GM21381 (cell line): ENCODE measurements at regions not wholly inside any gene's neighbourhood (a gene's known extent, or its start where the extent isn't known, plus 50 kb on each side); places are given as distances from the start of the nearest gene placed in this dataset.
"Not testable (repeated sequence)": the region's sequence is repeated elsewhere in the genome, so short reads cannot be mapped to it uniquely, and the experiment has no call there.

ENCODE experiments used
- ATAC-seq: cut with Tn5 transposase; IDR thresholded peaks from one replicate; pipeline ENCODE4 v1.9.1; 2021; ENCODE audit warnings: mild to moderate bottlenecking, moderate library complexity; ENCODE audit not compliant: unreplicated experiment

DNA sequence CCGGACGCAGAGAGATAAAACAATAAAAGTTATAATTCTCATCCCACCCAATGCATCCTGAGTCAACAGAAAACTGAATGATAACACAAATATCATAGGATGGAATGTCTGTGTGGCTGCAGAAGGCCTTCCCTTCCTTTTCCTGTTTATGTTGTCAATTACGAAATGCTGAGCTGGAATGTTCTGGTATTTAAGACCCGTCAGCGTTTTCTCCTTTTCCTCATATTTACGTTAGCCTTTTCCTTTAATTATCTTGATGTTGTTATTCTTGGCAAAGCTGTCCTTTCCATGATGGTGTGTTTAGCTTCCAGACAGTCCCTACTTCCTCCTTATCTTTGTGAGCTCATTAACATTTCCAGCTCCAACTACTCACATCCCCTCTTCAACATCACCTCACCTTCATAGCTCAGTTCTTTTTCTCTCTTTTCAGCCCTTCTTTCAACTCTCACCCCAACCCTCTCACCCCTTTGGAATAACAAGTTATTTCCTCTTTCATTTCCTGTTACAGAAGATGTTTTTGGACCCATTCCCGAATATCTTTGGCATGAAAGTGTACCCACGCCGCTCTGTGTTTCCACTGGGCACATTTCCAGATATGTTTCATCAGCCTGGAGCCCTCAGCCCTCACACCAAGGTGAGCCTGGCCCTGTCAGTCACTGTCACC lies 221.6 kb downstream of the NR2F1-AS1 start:
- no peak for ATAC-seq

GRCh38 chr5:93358176-93358575 lies 222.8 kb downstream of the NR2F1-AS1 start:
- no peak for ATAC-seq

GRCh38 chr5:93357686-93358085 lies 223.3 kb downstream of the NR2F1-AS1 start:
- no peak for ATAC-seq

DNA sequence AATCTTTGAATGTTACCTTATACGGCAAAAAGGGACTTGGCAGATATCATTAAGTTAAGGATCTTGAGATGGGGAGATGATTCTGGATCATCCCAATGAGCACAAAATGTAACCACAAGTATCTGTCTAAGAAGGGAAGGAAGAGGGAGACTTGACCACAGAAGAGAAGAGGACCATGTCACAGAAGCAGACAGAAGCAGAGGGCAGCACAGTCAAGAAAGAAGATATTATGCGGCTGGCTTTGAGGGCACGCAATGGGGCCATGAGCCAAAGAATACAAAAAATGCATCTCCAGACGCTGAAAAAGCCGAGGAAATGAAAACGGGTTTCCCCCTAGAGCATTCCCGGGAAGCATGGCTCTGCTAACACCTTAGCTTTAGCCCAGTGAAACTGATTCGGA lies 225.3 kb downstream of the NR2F1-AS1 start:
- no peak for ATAC-seq

- no peak for ATAC-seq
These were observed 228.8 kb downstream of the NR2F1-AS1 start for GRCh38 chr5:93352186-93352585.

DNA sequence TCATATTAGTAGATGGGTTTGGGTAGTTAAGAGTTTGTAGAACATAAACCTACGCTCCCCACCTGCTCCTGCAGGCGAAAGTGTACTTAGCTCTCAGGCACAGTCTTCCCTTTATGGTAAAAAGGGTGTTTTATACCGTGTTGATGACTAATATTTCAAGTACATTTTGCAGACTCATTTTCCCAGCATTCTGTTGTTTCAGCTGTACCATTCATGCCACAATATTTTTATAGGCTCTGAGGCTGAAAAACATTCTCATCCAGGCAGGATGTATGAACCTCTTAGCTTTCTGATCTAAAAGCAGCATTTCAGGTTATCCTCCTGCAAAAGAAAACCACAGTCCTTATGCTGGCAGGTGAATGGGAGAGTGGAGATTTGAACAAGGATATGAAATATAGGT lies 231.4 kb downstream of the NR2F1-AS1 start:
- ATAC-seq: no peak

GRCh38 chr5:93348231-93348630 lies 232.8 kb downstream of the NR2F1-AS1 start:
- no peak for ATAC-seq

- not testable (repeated sequence) for ATAC-seq
These were observed 234.2 kb downstream of the NR2F1-AS1 start for GRCh38 chr5:93346850-93347249.

DNA sequence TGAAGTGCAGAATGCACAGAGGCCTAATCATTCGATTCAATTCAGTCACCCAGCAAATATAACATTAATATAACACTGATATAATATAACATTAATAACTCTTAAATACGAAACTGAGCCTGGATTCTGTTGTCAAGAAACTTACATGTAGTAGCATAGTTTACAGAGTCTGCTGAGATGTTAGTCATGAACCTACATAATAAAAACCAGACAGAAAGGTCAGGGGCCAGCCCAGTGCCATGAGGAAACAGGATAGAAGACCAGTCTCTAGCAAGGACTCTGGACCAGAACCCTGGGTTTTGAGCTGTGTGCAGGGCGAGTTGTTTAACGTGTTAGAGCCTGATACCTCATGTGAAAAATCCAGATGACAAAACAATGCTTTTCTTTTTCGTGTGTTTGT lies 234.7 kb downstream of the NR2F1-AS1 start:
- ATAC-seq: no peak

DNA sequence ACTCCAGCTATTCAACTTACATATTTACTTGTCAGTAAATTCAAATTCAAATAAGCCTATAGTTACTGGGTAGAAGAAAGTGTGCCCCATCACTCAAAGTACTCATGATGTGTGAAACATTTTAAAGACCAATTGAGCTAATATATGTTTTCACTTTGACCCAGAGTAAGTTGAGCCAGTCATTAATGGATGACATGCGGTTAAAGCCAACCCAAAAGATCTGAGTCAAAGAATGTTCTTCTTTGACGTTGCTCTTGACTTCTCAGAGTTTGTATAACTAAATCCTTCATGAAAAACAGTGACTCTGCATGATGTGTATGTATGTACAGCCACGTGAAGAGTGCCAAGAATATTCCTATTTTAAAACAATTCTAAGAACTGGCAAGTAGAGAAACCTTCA lies 237.4 kb downstream of the NR2F1-AS1 start:
- ATAC-seq: peak; percentile 63

GRCh38 chr5:93342563-93343061 lies 238.4 kb downstream of the NR2F1-AS1 start:
- ATAC-seq: no peak

DNA sequence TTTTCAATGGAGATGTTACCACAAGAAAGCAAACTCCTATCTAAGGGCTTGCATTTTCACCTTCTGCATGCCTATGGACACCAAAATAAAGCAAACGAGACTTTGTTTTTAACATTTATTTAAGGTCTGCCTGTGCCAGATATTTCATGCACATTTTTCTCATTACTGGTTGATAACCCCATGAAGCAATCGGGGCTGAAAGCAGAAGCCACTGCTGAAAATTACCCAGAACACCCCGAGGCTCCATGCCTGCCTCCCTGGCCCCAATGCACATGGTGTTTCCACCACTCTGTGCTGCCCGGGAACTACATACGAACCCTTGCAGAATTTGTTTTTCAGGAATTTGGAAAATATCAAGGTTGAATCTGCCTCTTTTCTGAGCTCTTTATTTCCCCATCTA lies 240.1 kb downstream of the NR2F1-AS1 start:
- no peak for ATAC-seq

- ATAC-seq: no peak
These were observed 243.9 kb downstream of the NR2F1-AS1 start for GRCh38 chr5:93337138-93337537.

- ATAC-seq: no peak
These were observed 244.5 kb downstream of the NR2F1-AS1 start for GRCh38 chr5:93336330-93337110.

GRCh38 chr5:93331863-93332262 lies 249.2 kb downstream of the NR2F1-AS1 start:
- ATAC-seq: no peak

DNA sequence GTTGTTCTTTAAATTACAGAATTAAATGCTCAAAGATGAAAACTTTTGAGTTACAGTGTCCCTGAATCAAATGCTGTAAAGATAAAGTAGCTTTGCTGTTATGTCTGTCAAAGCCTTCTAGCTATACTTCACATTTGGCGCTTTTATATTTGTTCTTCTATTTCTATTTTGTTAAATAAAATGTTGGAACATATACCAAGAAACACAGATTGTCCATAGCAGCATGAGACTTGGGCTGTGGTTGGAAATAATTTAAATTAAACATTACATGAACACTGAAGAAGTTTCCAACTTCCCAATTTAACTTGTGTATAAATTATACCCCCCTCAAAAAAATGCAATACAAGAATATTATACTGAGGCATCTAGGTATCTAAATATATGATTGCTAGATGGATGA lies 249.8 kb downstream of the NR2F1-AS1 start:
- ATAC-seq: no peak

DNA sequence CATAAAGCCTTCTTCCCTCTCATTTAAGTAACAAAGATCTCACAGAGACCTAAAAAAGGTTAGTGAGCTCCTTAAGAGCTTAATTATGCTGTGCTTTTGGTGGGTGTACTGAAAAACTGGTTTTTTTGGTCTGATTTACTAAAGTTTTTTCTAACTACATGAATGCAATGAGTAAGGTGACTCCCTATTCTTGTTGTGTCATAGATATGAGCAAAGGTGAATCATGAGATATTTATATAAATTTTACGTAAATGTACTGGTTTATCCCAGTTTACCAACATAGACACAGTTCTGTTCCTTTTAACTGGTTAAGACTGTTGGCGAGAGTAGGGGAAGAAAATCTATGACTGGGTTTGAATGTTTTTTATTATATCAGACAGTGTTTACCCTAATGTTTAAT lies 250.5 kb downstream of the NR2F1-AS1 start:
- no peak for ATAC-seq

- ATAC-seq: no peak
These were observed 251.3 kb downstream of the NR2F1-AS1 start for GRCh38 chr5:93329756-93330155.

- no peak for ATAC-seq
These were observed 252.2 kb downstream of the NR2F1-AS1 start for GRCh38 chr5:93328833-93329232.

- ATAC-seq: no peak
These were observed 253.4 kb downstream of the NR2F1-AS1 start for GRCh38 chr5:93327605-93328004.

DNA sequence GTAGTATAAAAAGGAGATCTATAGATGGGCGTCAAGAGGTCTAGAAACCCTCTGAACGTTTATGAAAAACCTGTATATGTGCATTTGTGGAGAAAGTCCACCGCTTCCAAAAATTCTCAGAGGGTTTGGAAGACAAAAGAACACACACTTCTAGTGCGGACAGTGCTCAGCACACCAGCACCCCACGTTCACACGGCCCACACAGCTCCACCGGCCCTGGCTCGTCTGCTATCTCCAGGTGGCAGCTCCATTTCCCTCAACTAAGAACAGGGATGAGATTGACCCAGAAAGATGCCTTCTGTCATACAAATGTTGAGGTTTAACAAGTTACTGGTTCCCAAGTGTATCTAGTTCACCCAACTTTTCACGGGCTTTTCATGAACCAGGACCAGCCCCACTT lies 255.1 kb downstream of the NR2F1-AS1 start:
- ATAC-seq: no peak
